NCI-H526 (cell line): ENCODE measurements at regions not wholly inside any gene's neighbourhood (a gene's known extent, or its start where the extent isn't known, plus 50 kb on each side); places are given as distances from the start of the nearest gene placed in this dataset.
"Not testable (repeated sequence)": the region's sequence is repeated elsewhere in the genome, so short reads cannot be mapped to it uniquely, and the experiment has no call there.

Experiments used
- DNase-seq, 2 experiments: peaks; one replicate each; lab custom pipeline; 2025; lab: John Stamatoyannopoulos, UW

DNA sequence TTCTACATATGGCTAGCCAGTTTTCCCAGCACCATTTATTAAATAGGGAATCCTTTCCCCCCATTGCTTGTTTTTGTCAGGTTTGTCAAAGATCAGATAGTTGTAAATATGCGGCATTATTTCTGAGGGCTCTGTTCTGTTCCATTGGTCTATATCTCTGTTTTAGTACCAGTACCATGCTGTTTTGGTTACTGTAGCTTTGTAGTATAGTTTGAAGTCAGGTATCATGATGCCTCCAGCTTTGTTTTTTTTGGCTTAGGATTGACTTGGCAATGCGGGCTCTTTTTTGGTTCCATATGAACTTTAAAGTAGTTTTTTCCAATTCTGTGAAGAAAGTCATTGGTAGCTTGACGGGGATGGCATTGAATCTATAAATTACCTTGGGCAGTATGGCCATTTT, 60.0 kb upstream of the GPC3 start:
- DNase-seq: not testable (repeated sequence)

DNA sequence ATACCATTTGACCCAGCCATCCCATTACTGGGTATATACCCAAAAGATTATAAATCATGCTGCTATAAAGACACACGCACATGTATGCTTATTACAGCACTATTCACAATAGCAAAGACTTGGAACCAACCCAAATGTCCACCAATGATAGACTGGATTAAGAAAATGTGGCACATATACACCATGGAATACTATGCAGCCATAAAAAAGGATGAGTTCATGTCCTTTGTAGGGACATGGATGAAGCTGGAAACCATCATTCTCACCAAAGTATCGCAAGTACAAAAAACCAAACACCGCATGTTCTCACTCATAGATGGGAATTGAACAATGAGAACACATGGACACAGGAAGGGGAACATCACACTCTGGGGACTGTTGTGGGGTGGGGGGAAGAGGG, 81.7 kb upstream of the GPC3 start:
- DNase-seq: not testable (repeated sequence)

DNA sequence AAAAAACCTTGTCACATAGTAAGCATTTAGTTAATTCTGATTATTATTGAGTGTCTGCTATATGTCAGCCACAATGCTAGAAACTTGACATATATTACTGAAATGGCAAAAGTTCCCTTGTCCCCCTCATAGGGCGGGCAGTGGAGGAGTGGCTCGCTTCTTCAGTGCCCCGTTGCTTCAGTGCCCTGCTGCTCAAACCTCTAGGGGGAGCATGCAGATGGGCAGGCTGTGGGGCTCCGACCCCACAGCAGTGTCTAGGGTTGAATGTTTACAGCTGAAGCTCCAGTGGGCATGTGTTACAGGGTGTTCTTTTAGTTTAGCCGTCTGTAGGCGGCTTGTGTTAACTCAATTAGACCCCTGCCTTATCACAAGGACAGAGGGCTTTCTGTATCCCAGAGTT, 86.5 kb upstream of the GPC3 start:
- DNase-seq: not testable (repeated sequence)

DNA sequence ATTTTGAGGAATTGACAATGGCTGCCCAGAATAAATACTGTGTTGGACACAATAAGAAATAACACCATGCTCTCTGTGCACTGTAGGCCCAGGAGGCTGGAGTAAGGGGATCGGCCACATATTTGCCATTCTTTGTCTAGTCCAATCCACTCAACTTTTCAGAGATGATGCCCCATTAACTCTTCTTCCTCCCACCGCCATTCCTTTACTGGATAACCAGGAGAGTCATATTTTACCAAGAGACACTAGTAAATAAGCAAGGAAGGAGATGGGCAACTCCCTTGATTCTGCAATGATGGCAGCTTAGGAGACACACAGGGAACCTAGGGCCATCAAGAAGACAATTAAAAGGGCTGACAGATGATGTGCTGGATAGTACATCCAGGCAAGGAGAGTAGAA, 87.9 kb upstream of the GPC3 start:
- DNase-seq: no peak

DNA sequence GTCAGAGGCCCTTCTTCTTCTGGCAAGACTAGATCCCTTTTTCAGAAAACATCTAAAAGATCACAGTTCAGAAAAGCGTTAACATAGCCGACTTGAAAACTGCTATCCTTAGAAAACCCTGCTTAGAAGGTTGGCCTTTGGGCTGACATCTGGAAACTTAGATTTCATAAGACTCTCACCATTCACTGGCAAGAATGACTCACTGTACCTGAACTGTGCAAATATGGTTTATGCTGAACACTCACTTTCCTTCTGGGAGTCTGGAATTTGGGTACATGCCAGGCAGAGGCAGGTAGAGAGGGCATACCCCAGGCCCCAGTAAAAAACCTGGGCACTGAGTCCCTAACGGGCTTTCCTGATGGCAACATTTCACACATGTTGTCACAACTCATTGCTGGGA, 88.8 kb upstream of the GPC3 start:
- no peak for DNase-seq

DNA sequence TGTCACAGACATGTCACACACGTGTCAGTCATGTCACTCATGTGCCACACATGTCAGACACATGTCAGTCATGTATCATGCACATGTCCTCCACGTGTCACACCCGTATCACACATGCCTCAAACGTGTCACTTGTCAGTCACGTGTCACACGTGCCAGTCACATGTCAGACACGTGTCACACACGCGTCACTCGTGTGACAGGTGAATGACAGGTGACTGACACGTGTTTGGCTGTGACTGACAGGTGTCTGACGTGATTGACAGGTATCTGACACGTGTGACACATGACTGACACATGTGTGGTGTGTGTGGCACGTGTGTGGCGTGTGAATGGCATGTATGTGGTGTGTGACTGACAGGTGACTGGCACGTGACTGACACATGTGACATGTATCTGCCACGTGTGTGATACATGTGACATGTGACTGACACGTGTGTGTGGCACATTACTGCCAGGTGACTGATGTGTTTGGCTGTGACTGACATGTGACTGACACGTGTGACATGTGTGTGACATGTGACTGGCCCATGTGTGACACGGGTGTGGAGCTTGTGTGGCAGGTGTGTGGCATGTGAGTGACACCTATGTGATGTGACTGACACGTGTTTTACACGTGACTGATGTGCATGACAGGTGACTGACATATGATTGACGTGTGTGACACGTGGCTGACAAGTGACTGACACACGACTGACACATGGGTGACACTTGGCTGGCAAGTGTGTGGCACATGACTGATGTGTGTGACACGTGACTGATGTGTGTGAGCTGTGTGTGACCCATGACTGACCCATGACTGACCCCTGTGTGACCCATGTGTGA, 90.7 kb upstream of the GPC3 start:
- DNase-seq: no peak

DNA sequence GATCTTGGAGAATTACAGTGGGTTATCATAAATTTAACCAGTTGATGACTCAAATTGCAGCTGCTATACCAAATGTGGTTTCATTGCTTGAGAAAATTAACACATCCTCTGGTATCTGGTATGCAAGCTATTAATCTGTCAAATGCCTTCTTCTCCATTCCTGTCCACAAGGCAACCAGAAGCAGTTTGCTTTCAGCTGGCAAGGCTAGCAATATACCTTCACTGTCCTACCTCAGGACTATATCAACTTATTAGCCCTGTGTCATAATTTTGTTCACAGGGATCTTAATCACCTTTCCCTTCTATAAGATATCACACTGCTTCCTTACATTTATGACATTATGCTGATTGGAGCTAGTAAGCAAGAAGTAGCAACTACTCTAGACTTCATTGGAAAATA, 110.0 kb upstream of the GPC3 start:
- no peak for DNase-seq

DNA sequence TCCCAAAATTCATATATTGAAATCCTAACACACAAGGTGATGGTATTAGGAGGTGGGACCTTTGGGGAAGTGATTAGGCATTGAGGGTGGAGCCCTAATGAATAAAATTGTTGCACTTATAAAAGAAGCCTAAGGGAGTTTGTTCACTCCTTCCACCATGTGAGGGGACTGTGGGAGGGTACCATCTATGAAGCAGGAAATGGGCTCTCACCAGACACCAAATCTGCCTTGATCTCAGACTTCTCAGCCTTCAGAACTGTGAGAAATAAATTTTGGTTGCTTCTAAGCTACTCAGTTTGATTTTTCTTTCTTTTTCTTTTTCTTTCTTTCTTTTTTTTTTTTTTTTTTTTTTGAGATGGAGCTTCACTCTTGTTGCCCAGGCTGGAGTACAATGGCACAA, 116.2 kb upstream of the GPC3 start:
- DNase-seq: no peak

DNA sequence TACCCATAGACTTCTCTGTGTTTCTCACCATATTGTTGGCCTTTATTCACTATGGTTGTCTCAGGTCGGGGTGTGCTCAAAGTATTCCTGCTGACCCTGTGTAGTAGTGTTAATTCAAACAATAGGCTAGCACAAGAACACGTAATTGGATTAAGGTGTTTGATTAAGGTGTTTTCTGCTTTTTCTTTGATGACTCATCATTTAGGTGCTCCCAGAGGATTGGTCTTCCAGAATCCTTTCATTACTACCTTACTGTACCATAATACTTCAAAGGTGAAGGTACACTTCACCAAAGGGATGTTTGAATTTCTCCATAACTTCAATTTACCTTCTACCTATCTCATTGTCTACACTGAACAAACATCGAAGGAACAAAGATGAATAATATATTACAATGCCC, 121.7 kb upstream of the CCDC160 start:
- no peak for DNase-seq

DNA sequence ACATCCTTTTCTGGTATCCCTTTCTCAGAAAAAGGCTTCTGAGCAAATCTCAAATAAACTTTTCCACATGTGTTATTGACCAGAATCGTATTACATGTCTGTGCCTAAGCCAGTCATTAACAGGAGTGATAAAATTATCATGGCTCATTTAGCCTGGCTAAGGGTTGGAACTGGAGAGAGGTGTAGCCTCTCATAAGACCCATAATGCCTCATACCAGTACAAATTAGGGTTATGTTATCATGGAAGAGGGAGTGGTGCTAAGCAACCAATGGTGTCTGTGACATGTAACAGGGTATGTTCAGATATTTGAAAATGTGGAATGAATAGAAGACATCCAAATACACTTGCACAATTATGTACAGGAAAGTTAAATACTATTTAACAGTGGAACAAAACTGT, 99.6 kb upstream of the CCDC160 start:
- DNase-seq: no peak

DNA sequence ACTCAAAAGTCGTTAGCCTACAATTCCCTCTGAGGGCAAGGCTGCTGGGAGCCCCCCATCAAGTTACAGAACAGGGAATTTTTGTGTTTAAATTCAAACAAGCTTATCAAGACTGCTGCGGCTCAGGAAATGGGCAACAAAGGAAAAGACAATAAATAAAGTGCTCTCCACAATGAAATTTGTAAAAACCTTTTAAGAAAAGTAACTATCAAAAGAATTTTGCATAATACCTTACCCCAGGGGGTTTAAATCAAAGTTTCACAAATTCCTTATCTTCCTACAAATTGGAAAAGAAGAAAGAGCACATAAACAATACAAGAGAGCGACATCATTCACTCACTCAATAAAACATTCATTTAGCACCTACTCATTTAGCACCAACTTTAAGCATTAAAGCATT, 97.9 kb upstream of the CCDC160 start:
- no peak for DNase-seq

DNA sequence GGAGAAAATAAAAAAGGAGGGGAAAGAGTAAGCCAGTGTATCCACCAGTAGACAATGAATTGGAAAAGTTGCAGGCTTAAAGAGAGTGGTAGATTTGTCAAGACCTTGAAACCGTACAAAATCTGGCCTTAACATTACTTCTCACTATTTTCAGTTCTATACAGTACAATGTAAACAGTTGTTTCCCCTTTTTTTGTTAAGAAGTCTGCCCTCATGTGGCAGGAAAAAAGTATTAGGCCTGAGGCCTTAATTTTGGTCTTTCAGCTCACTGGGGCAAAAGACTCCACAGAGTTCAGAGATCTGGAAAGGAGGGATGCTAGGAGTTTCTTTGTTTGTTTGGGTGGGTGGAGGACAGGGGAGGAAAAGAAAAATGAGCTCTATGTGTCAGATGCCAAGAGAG, 92.8 kb upstream of the CCDC160 start:
- peak in 1 of 2 experiments; percentile 17 for DNase-seq

DNA sequence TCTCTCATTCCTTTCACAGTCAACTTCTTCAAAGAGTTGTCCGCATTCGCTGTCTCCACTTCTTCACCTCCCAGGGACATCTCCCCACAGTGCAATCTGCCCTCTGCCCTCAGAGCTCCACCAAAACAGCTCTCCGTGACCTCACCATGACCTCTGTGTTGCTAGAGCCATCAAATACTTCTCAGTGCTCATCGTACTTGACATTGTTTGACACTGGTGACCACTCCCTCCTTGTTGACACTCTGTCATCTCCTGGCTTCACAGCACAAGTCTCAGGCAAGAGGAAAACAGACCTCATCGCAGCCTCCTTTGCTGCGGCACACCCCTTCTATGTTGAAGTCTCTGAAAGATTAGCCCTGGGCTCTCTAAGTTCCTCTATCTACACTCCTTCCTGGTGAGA, 90.5 kb upstream of the CCDC160 start:
- no peak for DNase-seq

DNA sequence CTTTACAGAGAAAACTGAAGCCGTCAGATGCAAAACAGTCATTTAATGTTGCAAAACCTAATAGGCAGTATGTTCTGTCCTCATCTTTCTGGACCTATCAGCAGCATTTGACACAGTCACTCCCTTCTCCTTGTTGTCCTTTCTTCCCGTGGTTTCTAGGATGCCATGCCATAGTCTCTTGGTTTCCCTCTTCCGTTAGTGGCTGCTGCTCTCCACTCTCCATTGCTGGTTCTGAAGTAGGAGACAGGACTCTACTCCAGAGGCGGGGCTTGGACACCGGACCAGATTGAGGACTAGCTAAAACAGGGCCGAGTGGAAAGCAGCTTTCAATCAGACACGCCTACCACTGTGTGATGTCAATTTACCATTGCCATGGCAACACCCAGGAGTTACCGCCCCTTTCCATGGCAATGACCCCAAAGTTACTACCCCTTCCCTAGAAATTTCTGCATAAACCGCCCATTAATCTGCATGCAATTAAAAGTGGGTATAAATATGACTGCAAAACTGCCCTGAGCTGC, 88.8 kb upstream of the CCDC160 start:
- no peak for DNase-seq

DNA sequence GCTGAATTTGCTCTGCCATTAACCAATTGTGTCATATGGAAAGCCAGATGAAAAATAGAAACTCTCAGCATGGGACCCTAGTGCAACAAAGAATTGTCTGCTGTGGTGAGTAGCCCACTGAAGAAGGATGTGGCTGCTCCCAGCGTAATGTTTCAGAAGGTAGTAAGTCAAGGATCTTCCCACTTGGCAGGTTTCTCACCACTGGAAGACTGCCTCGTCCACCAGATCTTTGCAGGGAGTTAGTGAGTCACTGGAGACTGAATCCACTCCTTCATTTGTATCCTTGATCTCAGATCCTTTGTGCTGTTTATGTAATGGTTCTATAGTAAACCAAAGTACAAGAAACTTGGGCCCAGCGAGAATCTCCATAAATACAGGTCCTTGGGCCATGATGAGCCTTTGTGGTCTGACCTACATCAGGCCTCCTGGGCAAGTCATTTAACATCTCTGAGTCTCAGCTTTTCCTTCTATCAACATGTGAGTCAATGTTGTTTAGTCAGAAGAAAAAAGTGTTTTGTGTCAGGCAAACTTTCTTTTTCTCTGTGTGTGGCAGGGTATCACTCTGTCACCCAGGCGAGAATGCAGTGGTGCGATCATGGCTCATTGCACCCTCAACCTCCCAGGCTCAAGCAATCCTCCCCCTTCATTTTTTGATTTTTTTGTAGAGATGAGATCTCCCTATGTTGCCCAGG, 78.0 kb upstream of the CCDC160 start:
- DNase-seq: no peak

DNA sequence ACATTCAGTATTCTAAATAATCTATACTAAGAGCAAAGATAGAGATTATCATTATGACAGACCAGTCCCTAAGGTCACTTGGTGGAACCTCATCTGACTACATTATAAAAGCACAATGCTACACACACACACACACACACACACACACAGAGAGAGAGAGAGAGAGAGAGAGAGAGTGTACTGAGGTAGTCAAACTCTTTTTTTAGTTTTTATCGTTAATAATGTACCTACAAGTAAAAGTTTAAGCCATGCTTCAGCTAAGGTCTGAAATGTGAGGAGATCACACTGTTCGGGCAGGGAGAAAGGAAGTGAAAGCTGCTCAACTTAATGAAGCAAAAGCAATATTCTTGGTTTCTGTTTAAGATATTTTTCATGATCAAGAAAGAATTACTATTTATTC, 75.8 kb upstream of the CCDC160 start:
- DNase-seq: no peak

DNA sequence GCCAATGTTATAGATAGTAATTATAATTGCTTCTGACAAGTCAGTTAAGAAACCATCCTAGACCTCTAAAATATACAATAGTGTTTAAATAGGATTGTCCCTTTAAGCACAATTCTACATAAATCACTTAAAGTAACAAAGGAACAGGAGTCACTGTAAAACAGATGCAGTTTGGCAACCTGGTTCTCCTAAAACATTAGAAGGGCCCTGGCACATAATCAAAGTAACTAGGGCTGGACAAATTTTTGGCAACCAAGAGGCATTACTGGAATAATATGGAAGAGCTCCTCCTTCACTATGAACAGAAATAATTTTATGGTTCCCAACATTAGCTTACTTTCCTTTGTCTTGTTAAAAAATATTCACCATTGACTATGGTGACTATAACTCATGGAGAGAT, 75.0 kb upstream of the CCDC160 start:
- no peak for DNase-seq

DNA sequence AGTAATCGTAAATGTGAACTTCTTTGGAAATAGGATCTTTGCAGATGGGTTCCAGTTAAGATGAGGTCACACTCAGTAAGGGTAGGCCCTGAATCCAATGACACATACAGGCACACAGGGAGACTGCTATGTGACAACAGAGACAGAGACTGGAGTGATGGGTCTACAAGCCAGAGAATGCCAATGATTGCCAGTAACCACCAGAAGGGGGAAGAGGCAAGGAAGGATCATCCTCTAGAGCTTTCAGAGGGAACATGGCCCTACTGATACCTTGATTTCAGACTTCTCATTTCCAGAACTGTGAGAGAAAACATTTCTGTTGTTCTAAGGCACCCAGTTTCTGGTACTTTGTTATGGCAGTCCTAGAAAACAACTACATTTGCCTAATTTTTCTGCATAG, 73.1 kb upstream of the CCDC160 start:
- DNase-seq: no peak

DNA sequence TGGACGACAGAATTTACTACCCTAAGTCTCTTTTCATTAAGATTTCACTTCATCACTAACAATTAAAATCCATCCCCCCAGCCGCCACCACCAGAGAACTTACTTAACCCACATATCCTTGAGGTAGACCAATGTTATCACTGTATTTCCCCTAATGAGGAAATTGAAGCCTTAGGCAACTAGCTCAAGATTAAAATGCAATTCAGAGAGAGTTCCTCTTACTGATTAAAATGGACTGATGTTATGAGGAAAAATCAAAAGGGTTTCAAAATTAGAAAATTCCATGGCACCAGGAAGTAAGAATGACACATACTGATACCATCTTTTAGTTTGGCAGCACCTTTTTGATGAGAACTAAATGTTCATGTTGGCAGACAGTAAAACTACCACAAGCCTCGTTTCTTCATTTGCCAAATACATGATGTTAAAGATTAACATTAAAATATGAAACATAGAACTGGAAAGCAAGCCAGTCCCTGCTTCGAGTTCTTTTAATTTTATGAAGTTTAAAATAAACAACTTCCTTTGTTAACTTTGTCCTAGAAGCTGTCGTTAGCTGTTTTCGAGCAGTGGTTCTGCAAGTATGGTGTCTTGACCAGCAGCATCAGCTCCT, 69.3 kb upstream of the CCDC160 start:
- no peak for DNase-seq

DNA sequence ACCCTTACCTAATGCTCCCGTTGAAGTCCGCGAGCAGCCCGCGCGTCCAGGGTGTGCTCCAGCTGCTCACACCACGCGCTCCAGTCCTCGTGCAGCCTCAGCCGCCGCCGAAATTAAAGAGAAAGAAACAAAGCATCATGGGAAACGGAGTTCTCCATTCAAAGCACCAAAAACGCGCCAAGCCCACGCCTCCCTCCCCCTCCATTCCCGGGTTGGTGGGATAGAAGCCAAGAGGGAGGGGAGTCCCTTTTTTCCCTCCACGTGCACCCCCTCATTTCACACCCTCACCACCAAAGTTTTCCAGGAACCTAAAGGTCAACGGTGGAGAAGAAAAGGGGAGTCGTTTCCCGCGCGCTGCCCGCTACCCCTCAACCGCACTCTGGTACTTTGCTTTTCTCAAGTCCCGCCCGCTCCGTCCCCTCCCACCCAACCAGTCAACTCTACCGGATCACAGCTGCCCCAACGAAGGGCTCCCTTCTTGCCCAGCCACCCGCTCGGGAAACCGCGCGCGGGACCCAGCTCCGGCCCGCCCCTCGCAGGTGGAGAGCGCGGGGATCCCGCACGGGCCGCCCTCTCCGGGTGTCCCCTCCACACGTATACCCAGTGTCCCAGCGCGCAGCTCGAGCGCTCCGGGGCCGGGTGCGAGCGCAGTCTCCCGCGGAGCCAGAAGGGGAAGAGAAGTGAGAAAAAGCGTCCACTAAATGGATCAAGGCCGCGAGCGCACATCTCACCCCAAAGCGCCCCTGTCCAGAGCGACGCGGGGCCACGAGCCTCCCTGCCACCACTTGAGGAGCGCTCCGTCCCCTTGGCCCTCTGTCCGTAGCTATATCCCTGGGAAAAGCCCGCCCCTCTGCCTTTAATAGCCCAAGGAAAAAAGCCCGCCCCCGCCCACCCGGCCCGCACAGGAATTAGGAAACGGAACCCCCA, 65.1 kb upstream of the CCDC160 start:
- DNase-seq: no peak

DNA sequence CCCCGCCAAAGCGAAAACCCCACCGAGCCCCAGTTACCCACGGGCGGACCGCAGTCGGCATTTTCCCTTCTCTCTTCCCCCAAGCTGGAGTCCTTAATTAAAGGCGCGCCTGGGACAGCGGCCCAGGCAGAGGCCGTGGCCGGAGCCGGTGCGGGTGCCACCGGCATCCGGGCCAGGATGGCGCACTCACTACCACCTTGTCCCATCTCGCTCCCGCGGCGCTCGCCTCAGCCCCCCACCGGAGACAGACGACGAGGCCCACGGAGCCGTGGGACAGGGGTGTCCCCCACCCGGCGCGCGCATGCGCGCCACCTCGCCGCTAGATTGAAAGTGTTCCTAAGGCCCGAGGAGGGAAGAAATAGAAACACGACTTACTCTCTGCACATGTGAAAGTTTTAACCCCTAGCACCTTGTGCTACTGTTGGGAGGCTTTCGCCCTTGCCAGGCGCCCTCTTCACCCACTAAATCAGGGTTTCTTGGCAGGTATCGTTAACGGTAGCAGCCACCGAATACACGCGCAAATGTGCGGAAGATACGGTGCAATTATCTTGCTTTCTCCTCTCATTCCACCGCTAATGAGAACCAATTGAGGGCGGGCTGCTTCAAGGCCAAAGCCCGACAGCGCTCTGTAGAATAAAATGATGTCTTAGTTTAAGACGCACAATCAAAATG, 64.3 kb upstream of the CCDC160 start:
- no peak for DNase-seq
